Testis (tissue), 2 donors: ENCODE measurements at regions not wholly inside any gene's neighbourhood (a gene's known extent, or its start where the extent isn't known, plus 50 kb on each side); places are given as distances from the start of the nearest gene placed in this dataset.

Source experiments
- DNase-seq: peaks from one replicate; pipeline ENCODE4 v3.0.0-alpha.2; 2019
- H3K27ac ChIP-seq, 2 donors: fragments of 200-600 bp; sonication (generic); one replicate each; pipeline ENCODE4 v1.5.1; 2019
- H3K27me3 ChIP-seq: fragments of 200-600 bp; sonication (generic); one replicate; pipeline ENCODE4 v1.5.1; 2019
- H3K36me3 ChIP-seq: fragments of 200-600 bp; sonication (generic); one replicate; pipeline ENCODE4 v1.5.1; 2017; ENCODE audit warnings: low read depth; ENCODE audit errors: missing control alignments
- H3K4me1 ChIP-seq: fragments of 200-600 bp; sonication (generic); one replicate; pipeline ENCODE4 v1.5.1; 2019
- H3K4me3 ChIP-seq, 2 donors: fragments of 200-600 bp; sonication (generic); one replicate each; pipeline ENCODE4 v1.5.1; 2017 to 2019
- H3K9me3 ChIP-seq: fragments of 200-600 bp; sonication (generic); one replicate; pipeline ENCODE4 v1.5.1; 2017
- CTCF ChIP-seq, 3 experiments: fragments of 450-650 bp in 2 of 3; fragments of 200-600 bp in 1 of 3; sonication (generic) in 1 of 3; IDR thresholded peaks; one replicate each; pipeline ENCODE4 v1.5.1; 2016 to 2019; ENCODE audit warnings: antibody characterized with exemption in 3 of 3, mild to moderate bottlenecking in 2 of 3, moderate library complexity in 1 of 3
- POLR2A ChIP-seq: fragments of 450-650 bp; IDR thresholded peaks from one replicate; pipeline ENCODE4 v1.6.1; 2017; ENCODE audit warnings: antibody characterized with exemption, mild to moderate bottlenecking, moderate library complexity
- WGBS, 2 donors: methylation state at CpG; one replicate each; pipeline ENCODE4 v1.1.5; 2018; 5-methylcytosine and 5-hydroxymethylcytosine counted together
- intact Hi-C: fragments of 100-400 bp; cut with DNase I; formaldehyde crosslinking; loops from one replicate; pipeline ENCODE4 v1.15.1; 2023; ENCODE audit warnings: low total_unique reads

GRCh38 chr5:93161661-93162654 is 419.1 kb downstream of the NR2F1-AS1 start:
- 29 to 57% methylated on average over 1 of the region's 1 CpG for WGBS, 2 donors
- Histone ChIP-seq H3K4me3 (no peak overlapping the region), H3K9me3 (no peaks in the 10 kb centered on the region), H3K4me1 (peaks cover 12% of the 10 kb centered on the region), H3K36me3 (no peaks in the 10 kb centered on the region), H3K27me3 (no peaks in the 10 kb centered on the region), H3K27ac (peak overlapping the region in 1 of 2 donors; percentile 28)
- intact Hi-C loops: no loop called here
- no peak for DNase-seq
- TF ChIP-seq CTCF (IDR thresholded peaks at IDR 0.05) (no peak), POLR2A (no peak)

GRCh38 chr5:93158841-93159240 is 422.2 kb downstream of the NR2F1-AS1 start:
- no peak overlapping the region for H3K4me3 ChIP-seq
- TF ChIP-seq CTCF (IDR thresholded peaks at IDR 0.05): no peak
- no peak for TF ChIP-seq POLR2A
- no peak overlapping the region for H3K27ac ChIP-seq
- no peaks in the 10 kb centered on the region for H3K9me3 ChIP-seq
- H3K4me1 ChIP-seq: peaks cover 12% of the 10 kb centered on the region
- H3K27me3 ChIP-seq: no peaks in the 10 kb centered on the region
- WGBS, 2 donors: 57 to 76% methylated on average over 3 of the region's 3 CpGs
- intact Hi-C loops: no loop called here
- DNase-seq: no peak
- no peaks in the 10 kb centered on the region for H3K36me3 ChIP-seq

GRCh38 chr5:93156566-93156965 is 424.5 kb downstream of the NR2F1-AS1 start:
- H3K27me3 ChIP-seq: no peaks in the 10 kb centered on the region
- TF ChIP-seq POLR2A (no peak), CTCF (IDR thresholded peaks at IDR 0.05) (no peak)
- H3K36me3 ChIP-seq: no peaks in the 10 kb centered on the region
- 91 to 96% methylated on average over 5 of the region's 5 CpGs for WGBS, 2 donors
- DNase-seq: no peak
- no peaks in the 10 kb centered on the region for H3K4me1 ChIP-seq
- no peaks in the 10 kb centered on the region for H3K9me3 ChIP-seq
- no peak overlapping the region for H3K4me3 ChIP-seq
- intact Hi-C loops: no loop called here
- H3K27ac ChIP-seq: no peak overlapping the region

GRCh38 chr5:93154535-93154934 is 426.5 kb downstream of the NR2F1-AS1 start:
- no peak for DNase-seq
- no peaks in the 10 kb centered on the region for H3K27me3 ChIP-seq
- TF ChIP-seq POLR2A (no peak), CTCF (IDR thresholded peaks at IDR 0.05) (no peak)
- 67 to 70% methylated on average over 1 of the region's 1 CpG for WGBS, 2 donors
- H3K36me3 ChIP-seq: no peaks in the 10 kb centered on the region
- no peaks in the 10 kb centered on the region for H3K9me3 ChIP-seq
- intact Hi-C loops: no loop called here
- H3K4me1 ChIP-seq: peaks cover 6% of the 10 kb centered on the region
- no peak overlapping the region for H3K4me3 ChIP-seq
- no peak overlapping the region for H3K27ac ChIP-seq
